Colonic mucosa (tissue), 4 donors: ENCODE measurements at regions not wholly inside any gene's neighbourhood (a gene's known extent, or its start where the extent isn't known, plus 50 kb on each side); places are given as distances from the start of the nearest gene placed in this dataset.

Experiments used
- DNase-seq: peaks from one replicate; pipeline ENCODE4 v3.0.0-alpha.2; 2020
- H3K27ac ChIP-seq: fragments of 200-600 bp; one replicate; pipeline ENCODE4 v1.8.0; 2021
- H3K27me3 ChIP-seq: fragments of 200-600 bp; one replicate; pipeline ENCODE4 v1.8.0; 2021
- H3K36me3 ChIP-seq: fragments of 200-600 bp; one replicate; pipeline ENCODE4 v1.8.0; 2021
- H3K4me1 ChIP-seq: fragments of 200-600 bp; one replicate; pipeline ENCODE4 v1.8.0; 2021; ENCODE audit warnings: mild to moderate bottlenecking
- H3K4me3 ChIP-seq: fragments of 200-600 bp; one replicate; pipeline ENCODE4 v1.8.0; 2021
- H3K9ac ChIP-seq, 2 donors: one replicate each; pipeline ENCODE4 v1.7.0; 2013; ENCODE audit warnings: control low read depth in 2 of 2, low read depth in 2 of 2, low read length in 2 of 2
- H3K9me3 ChIP-seq: fragments of 200-600 bp; one replicate; pipeline ENCODE4 v1.8.0; 2021
- CTCF ChIP-seq: fragments of 200-600 bp; IDR thresholded peaks from one replicate; pipeline ENCODE4 v1.8.0; 2022; ENCODE audit warnings: antibody characterized with exemption, mild to moderate bottlenecking
- intact Hi-C: fragments of 100-400 bp; cut with DNase I; formaldehyde crosslinking; loops from one replicate; pipeline ENCODE4 v1.14.1; 2022
- donor health status: healthy.
- donor health status: DM: no; HTN: no; CAD: no.
- donor health status: DM: no; HTN: no; CAD: no.

GRCh38 chr5:169472544-169472943, 111.0 kb upstream of the SPDL1 start:
- H3K4me1 ChIP-seq = no peaks in the 10 kb centered on the region

GRCh38 chr5:169471021-169471420, 112.6 kb upstream of the SPDL1 start:
- no peak for TF ChIP-seq CTCF
- Histone ChIP-seq H3K27me3 (no peaks in the 10 kb centered on the region), H3K4me3 (no peak overlapping the region), H3K4me1 (no peaks in the 10 kb centered on the region), H3K27ac (no peak overlapping the region), H3K36me3 (no peaks in the 10 kb centered on the region), H3K9ac (no peak overlapping the region), H3K9me3 (no peaks in the 10 kb centered on the region)
- intact Hi-C loops = no loop called here
- no peak for DNase-seq

More at GRCh38 chr5:169472544-169472943, 111.0 kb upstream of the SPDL1 start:
- no peak overlapping the region for H3K9ac ChIP-seq
- no peaks in the 10 kb centered on the region for H3K9me3 ChIP-seq
- no peak for TF ChIP-seq CTCF
- no peak overlapping the region for H3K4me3 ChIP-seq
- H3K36me3 ChIP-seq = no peaks in the 10 kb centered on the region
- intact Hi-C loops = no loop called here
- H3K27ac ChIP-seq = no peak overlapping the region
- no peaks in the 10 kb centered on the region for H3K27me3 ChIP-seq
- no peak for DNase-seq

GRCh38 chr5:169467041-169467771, 116.4 kb upstream of the SPDL1 start:
- no peak overlapping the region for H3K27ac ChIP-seq
- no peaks in the 10 kb centered on the region for H3K27me3 ChIP-seq
- H3K9ac ChIP-seq = no peak overlapping the region
- H3K9me3 ChIP-seq = no peaks in the 10 kb centered on the region
- no peak overlapping the region for H3K4me3 ChIP-seq
- H3K4me1 ChIP-seq = no peaks in the 10 kb centered on the region
- no peak for TF ChIP-seq CTCF
- intact Hi-C loops = no loop called here
- H3K36me3 ChIP-seq = no peaks in the 10 kb centered on the region
- DNase-seq = no peak

- no peaks in the 10 kb centered on the region for H3K4me1 ChIP-seq
Observed at GRCh38 chr5:169460896-169461295, 122.7 kb upstream of the SPDL1 start.

GRCh38 chr5:169460123-169460522, 123.5 kb upstream of the SPDL1 start:
- Histone ChIP-seq H3K9me3 (no peaks in the 10 kb centered on the region), H3K27ac (no peak overlapping the region), H3K36me3 (no peaks in the 10 kb centered on the region), H3K27me3 (no peaks in the 10 kb centered on the region), H3K4me1 (no peaks in the 10 kb centered on the region), H3K9ac (no peak overlapping the region), H3K4me3 (no peak overlapping the region)
- intact Hi-C loops = no loop called here
- DNase-seq = no peak
- no peak for TF ChIP-seq CTCF

More at GRCh38 chr5:169460896-169461295, 122.7 kb upstream of the SPDL1 start:
- intact Hi-C loops = no loop called here
- H3K4me3 ChIP-seq = no peak overlapping the region
- no peak for TF ChIP-seq CTCF
- H3K9ac ChIP-seq = no peak overlapping the region
- H3K27me3 ChIP-seq = no peaks in the 10 kb centered on the region
- no peak overlapping the region for H3K27ac ChIP-seq
- no peak for DNase-seq
- H3K36me3 ChIP-seq = no peaks in the 10 kb centered on the region
- H3K9me3 ChIP-seq = no peaks in the 10 kb centered on the region
